BJ (cell line): ENCODE measurements at regions not wholly inside any gene's neighbourhood (a gene's known extent, or its start where the extent isn't known, plus 50 kb on each side); places are given as distances from the start of the nearest gene placed in this dataset. TPM values are rescaled to one million over a fixed set of nuclear protein-coding genes. Genes with fewer than 3 reads are reported as not detected.

Experiments
- CTCF ChIA-PET: fragments of 350-600 bp; formaldehyde crosslinking; extraction: SDS; loops from one replicate; lab custom pipeline; 2021; ENCODE audit warnings: antibody characterized with exemption, inconsistent platforms; lab: Yijun Ruan, JAX
- POLR2A ChIA-PET: fragments of 300-600 bp; sonication (Branson Sonifier 250); formaldehyde crosslinking; extraction: SDS; loops from one replicate; lab custom pipeline; 2021; ENCODE audit warnings: antibody characterized with exemption; lab: Charles Lee
- DNase-seq: peaks from one replicate; pipeline ENCODE4 v3.0.0-alpha.2; 2011; ENCODE audit warnings: low read depth
- H3K27me3 ChIP-seq: 2 replicates; pipeline ENCODE4 v1.6.0; 2011; ENCODE audit warnings: low read length; ENCODE audit not compliant: control insufficient read depth, insufficient read depth
- H3K36me3 ChIP-seq: 2 replicates; pipeline ENCODE4 v1.5.1; 2011; ENCODE audit warnings: low read length; ENCODE audit not compliant: control insufficient read depth, insufficient read depth
- H3K4me3 ChIP-seq: 2 replicates; pipeline ENCODE4 v1.5.1; 2011; ENCODE audit warnings: low read depth, mild to moderate bottlenecking, control low read depth, low read length
- CTCF ChIP-seq: IDR thresholded peaks from 2 replicates; pipeline ENCODE4 v1.5.1; 2011; ENCODE audit warnings: low read depth, mild to moderate bottlenecking, control low read depth, inconsistent platforms, low read length, moderate library complexity; ENCODE audit not compliant: insufficient read depth
- small RNA-seq: library from RNA; depleted of rRNA; stranded (forward); fragments of <200 nt; gene quantifications from one replicate; pipeline ENCODE3, GENCODE V24; 2012; ENCODE audit warnings: low replicate concordance, low read depth; ENCODE audit not compliant: insufficient read length

- DNase-seq: no peak
- TF ChIP-seq CTCF: no peak
- CTCF ChIA-PET: interaction anchor here (1.3 kb wide), 1 partner anchor 18 kb away, joined by 5 read pairs; no protein-coding TSS in a partner anchor
- H3K4me3 ChIP-seq: no peak overlapping the region
- POLR2A ChIA-PET: no interaction called here
- H3K36me3 ChIP-seq: no peaks in the 10 kb centered on the region
- H3K27me3 ChIP-seq: no peaks in the 10 kb centered on the region
These were observed 561.5 kb downstream of the SEMA5A start for GRCh38 chr5:8984386-8984785.

Small RNA genes lying in the stretch of these regions (small RNA-seq; reads per million reads assigned to genes)
- gene AC091895.1 (not detected), gene AC091912.1 (not detected), gene AC091912.2 (not detected), gene AC091932.2 (not detected), gene AC091932.4 (not detected), gene AC091953.1 (not detected), gene AC091953.2 (not detected), gene AC091953.3 (not detected), gene AC091953.5 (not detected), gene AC091965.3 (not detected), gene RNU1-76P (not detected)
